ENCODE measurements at regions not wholly inside any gene's neighbourhood (a gene's known extent, or its start where the extent isn't known, plus 50 kb on each side); places are given as distances from the start of the nearest gene placed in this dataset.

DNA sequence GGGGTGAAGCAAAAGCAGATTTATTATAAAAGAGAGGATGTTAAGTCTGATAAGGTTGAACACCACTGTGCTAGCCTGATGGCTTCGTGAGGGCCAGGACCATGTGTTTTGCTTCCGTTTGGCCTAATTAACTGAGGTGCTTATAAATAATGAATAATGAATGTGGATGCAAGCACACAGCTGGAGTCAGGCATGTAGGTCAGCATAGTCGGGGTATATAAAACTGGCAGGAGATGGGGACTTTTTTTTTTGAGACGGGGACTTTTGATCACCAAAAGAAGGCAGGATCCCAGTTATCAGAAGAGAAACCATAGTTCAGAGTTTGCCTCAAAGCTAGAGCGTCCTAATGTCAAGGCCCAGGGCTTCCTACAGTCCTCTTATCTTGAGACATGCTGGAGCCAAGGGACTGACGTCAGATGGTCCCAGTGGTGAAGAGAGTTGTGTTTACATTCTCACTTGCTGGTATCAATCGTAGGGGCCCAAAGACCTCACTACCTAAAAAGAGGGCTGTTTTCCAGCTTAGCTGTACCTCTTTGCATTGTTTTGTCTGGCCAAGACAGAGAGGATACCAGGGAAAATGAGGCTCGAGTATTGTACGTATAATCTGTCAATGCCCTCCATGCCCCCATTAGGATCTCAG lies 50.4 kb downstream of the RTL9 start:
- DNase-seq: no peak

DNA sequence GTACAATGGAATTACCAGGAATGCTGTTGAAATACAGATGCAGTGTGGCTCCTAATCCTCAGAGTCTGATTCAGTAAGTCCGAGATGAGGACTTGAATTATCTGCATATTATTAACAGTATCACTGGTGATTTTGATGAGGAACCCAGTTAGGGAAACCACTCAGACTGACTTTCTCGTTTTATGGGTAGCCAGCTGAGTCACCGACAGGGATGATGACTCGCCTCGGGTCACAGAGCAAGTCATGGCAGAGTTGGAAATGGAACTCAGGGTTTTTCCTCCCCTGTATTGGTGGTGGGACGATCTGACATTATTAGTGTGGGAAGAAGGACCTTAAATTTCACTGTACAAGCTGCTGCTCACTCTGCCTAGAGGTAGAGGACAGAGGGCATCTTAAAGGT lies 51.3 kb downstream of the RTL9 start:
- no peak for DNase-seq

DNA sequence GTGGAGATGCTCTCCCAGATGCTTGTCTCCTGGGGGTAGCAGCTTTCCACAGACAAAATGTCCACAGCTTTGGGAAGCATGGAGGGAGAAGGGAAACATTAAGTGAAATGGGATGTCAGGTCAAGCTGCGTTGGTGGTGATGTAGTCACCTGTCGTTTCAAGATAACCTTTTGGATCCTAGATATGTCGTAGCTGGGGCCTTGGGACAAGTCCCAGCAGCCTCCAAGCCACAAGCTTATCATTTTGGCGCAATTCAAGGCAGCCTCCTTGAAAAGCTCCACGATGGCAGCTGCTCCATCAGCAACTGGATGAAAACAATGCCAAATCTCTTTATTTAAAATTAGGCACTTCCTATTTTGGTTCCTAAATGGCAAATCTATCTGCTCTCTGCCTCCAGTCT lies 52.0 kb downstream of the RTL9 start:
- no peak for DNase-seq

DNA sequence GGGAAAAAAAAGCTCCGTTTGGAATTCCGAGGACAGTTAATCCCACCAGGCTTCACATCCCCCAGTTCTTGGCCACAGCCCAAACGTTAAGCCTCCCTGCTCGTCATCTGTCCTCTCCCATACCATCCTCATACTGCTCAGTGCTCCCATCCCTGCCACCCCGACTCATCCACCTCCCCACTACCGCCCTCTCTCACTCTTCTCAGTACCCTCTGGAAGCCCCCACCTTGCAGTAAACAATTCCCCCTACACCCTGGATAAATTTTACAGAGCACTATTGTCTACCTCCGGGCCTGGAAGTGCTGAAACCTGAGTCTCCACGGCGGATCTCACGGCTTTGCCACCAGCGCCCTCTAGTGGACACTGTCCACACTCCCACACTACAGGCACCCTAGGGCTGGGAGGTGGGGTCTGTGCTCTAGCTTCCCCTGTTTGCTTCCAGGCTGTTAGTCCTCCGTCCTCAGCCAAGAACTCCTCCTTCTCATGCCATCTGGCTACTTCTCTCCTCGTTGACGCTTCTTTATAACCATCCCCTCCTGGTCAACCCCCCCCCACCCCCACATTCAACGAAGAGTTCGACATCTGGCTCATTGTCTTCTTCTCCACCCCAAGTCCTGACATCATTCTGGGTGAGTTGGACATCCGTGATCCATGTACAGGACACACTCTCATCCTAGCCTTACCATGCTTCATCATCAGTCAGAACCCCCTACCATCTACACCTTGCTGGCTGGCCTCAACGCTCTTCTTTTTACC lies 54.5 kb downstream of the RTL9 start:
- DNase-seq: peak; percentile 56

DNA sequence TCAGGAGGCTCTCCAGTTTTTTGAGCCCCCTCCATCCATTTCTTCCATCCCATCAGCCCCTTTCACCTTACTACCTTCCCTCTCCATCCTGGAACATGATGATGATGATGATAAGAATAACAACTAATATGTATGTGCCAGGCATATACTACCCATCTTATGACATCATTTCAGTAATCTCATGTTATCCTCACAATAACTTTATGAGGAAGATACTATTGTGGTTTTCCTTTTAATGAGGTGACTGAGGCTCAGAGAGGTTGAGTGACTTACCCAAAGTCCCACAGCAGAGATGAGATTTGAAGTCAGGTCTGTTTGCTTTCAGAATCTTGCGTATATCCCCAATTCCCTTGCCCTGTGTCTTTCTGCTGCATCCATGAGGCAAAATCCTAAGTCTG lies 55.1 kb downstream of the RTL9 start:
- no peak for DNase-seq

DNA sequence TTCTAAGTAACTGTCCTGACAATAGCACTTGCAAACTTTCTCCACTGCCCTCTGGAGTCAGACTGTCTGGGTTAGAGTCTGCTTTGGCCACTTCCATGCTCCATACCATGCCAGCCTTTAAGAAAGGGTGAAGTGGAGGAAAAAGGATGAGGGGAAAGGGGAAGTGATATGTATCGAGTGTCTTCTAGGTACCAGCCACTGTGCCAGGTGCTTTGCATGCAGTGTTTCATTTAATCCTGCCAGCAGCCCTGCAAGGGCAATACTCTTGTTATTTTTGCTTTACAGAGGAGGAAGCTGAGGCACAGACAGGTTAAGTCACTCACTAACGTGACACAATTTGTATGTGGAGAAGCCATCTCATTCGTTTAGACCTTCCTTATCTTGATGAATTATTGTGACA lies 55.6 kb downstream of the RTL9 start:
- no peak for DNase-seq

DNA sequence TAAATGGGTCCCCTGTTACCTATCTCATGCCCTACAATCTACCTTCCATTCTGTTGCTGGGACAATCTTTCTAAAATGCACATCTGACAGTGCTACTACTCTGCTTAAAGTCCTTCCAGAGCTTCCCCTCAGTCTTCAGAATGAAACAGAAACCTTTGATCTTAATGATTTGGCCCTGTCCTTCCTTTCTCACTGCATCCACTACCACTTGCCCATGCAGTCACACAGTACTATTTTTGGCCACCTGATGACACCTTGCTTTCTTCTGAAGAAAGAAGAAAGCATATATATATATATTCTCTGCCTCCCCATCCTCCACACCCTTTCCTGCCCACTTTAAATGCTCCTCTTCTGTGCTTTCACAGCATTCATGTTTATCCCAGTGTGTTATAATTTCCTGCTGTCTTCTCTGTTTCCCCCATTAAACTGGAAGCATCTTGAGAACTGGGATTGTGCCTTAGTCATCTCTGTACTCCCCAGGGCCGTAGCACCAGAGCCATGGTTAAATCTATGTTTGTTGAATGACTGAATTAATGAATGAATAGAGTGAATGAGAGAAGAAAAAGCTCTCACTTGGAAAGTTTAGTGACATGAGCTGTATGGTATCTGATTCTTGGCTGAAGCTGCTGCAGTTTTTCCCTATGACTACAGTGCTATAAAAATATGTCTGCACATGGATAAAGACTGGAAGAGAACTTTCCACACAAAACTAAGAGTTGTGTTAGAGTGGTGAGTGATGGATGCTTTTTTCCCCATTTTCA lies 56.2 kb downstream of the RTL9 start:
- no peak for DNase-seq

DNA sequence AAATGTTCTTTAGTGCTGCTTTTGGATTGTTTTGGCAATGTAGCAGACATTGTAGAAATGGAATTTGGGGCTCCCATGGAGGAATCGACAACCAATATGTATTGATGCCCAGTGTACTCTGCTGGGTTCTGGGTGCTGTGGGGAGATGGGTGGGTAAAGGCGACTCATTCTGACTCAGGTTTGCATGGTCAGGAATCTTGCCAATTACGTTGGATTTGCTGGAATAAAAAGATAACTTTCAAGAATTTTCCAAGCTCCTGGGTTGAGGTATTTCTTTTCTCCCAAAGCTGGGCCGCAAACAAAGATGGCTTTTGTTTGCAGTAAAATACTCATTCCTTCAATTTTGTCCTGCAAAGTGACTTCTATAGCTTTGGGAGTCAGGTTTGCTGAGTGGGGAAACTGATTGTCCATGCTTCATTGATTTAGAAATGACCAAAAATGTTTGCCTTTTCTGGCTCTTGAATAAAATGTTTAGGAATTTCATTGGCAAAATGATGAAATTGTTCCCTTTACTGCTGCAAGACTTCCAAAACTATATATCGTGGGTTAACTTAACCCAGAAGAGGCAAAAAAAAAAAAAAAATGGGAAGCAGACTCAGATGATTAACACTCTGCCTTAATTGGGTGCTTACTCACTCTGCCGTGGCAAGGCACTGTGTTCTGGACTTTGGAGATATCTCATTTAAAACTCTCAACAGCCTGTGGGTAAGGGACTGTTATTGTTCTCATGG lies 57.0 kb downstream of the RTL9 start:
- DNase-seq: no peak

DNA sequence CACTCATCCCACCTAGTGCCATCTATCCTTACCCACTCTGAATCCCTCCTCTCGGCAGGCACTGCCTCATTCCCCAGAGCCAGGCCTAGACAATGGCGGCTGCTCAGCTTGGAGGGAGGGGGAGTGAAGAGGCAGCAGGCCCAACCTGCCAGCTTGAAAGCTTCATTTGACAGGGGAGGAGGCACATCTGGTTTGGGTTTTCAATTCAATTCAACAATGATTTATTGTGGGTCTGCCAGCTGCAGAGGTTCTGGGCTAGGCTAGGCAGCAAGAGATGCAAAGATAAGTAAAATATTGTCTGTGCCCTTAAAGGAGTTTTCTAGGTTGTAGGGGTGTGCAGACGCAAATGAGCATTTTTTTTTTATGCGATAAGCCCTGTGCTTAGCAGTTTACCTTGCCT lies 58.5 kb downstream of the RTL9 start:
- DNase-seq: no peak

DNA sequence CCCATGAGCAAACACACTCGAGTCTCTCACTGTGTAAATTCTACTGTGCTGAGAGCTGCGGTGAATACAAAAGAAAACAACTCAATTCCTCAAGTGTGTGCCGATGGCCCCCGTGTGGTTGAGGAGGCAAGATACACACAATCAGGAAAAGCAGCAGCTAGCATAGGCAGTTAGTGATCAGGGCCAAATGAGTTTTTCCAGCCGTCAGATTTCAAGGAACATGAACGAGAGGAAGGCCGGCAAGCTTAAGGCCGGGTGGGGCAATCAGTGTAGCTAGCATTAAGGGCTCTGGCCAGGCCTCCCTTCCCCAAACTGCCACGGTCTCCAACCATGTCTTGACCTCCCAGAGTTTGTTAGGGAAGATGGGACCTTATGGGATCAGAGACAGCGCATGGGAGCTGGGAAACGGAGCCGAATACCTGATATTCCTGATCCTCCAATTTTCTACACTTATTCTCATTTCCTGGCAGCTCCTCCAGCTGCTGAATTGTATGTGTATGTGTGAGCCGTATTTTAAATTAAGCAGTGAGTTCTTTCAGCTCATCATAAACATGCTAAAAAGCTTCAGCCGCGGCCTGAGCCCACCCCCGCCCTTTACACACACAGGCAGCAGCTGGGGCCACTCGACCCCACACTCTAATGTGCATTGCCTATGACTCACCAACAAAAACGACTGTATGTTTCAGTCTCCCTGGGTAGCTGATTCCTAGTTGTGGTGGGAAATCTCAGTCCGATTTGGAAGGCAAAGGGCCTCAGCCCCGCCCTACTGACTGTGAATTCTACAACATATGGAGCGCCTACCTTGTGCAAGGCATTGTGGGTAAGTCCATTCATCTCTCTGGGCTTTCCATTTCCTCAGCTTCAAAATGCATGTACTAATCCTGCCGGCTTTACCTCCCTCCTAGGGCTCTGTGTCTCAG lies 59.9 kb downstream of the RTL9 start:
- peak; percentile 14 for DNase-seq

DNA sequence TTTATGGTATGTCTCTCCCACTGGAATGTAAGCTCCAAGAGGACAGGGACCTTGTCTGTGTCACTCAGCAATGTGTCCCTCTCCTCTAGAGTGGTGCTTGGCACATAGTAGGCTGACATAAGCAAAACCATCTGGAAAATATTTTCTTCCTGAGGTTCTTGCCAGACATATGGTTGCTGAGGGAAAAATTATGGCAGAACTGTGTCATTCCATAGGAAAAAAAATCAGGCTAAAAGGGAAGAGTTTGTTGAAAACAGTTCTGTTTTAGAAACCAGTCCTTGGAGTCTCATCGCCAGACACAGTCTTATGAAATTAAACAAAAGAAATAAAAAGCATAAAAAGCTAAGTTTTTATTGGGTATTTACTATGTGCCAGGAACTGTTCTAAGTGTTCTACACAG lies 60.9 kb downstream of the RTL9 start:
- DNase-seq: no peak

DNA sequence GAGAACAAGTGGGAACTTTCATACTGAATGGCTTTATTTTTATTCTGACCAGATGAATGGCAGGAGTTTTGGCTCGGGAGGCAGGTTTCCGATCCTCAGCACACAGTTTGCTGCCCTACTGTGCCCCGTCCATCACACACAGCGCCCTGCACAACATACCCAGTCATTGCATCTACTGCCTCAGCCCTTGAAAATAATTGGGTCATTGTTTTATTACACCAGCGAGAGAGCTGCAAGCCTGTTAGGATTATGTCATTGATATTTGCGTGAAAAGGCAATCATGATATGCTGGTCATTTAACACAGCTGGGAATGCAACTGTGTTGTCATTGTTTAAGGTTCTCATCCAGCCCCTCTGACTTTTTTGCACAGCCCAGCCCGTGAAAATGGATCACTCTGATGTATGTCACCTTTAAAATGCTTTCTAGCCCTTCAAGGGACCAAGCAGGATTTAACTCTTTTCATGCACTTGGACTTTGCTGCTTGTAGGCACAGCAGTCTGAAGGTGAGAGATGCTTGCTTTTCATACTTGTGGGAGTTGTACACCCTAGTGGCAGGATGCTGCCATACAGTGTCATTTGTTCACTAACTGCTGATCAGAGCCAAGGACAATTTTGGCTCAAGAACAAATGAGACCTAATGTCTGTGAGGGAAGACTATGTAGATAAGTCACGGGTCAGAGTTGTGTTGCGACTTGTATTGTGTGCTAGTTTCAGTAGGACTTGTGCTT lies 62.3 kb downstream of the RTL9 start:
- no peak for DNase-seq

DNA sequence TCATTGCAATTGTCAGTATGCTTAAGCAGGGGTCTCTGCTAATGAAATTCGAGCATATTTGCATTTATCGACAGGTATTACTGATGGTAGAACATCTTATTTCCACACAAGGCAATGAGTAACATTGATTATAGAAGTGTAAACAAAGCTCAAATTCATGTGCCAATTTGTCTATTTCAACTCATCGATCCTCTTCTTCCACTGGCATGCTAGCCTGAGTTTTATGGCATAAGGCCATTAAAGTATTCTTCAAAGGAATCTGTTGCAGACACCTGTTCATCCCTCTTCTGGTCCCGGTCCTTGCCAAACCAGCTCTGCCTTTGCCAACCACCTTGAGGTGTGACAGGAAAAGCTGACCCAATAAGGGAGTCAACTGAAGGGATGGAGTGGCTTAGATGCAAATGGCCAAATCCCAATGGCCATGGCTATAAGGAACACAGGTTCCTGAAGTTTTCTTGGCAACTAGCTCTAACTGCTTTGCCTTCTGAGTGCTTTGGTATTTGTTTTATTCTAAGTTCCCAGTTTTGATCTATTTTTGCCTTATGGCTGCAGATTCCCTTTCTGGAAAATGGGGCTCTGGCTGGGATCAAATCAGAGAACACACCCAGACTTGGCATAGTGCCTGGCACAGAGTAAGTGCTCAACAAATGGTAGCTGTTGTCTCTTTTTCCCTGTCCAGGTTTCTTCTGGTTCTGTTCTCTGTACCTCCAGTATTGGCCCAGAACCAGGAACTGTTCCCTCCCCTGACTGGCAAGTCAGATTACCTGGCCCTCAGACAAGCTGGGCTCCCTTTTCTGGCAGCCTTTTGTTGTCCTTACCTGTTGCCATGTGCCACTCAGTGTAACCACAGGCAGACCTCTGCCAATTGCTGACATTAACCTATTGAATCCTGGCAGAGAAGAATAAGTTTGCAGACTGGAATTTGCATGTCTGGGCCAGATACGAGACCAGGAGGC lies 63.1 kb downstream of the RTL9 start:
- DNase-seq: peak; percentile 35

DNA sequence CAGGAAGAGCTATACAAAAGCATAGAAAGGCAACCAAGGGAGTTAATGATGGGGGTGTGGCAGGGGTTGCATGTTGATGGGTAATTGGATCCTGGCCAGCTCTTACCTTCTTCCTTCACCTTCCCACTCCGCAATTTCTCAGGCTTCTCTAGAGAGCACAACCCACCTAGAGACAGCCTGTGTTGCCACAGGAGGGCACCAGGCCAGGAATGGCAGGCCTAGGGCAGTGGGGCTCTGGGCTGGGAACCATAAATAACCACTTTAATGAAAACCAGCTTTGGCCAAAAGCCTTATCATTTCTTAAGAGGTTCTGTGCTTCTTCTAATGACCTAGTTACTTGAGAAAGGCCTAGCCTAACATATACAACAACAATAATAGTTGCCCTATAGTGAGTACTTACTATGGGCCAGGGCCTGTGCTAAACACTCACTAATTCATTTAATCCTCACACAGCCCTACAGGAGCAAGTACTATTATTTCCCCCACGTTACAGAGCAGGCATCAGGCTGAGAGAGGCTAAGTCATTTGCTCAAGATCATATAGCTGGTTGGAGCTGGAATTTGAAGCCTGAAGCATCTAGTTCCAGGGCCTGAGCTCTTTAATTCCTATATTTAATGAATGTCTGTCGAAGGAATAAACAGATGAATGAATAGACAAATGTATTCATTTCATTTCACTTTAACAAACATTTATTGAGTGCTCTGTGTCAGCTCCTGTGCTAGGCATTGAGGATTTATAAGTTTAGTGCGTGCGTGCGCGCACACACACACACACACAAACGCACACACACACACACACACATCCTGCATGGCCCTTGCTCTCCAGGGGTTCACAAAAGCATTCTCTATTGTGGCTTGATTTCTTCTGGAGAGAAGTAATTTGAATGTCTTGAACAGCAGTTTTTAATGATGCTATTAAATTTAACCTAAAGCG lies 66.8 kb downstream of the RTL9 start:
- DNase-seq: peak; percentile 80

DNA sequence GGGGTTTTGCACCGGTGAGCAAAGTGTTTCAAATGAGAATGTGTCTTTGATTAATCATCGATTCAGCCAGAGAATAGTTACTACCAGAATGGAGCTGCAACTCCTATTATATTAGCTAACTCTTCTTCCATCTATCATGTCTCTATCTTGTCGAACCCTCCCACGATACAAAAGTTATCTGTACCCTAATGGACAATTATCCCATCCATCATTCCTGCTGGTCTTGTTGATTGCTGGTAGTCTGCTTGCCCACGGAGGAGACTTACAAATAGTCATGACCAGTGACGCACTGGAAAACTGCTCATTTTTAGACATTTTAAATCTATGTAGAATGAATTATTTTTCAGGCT lies 67.5 kb downstream of the RTL9 start:
- no peak for DNase-seq

DNA sequence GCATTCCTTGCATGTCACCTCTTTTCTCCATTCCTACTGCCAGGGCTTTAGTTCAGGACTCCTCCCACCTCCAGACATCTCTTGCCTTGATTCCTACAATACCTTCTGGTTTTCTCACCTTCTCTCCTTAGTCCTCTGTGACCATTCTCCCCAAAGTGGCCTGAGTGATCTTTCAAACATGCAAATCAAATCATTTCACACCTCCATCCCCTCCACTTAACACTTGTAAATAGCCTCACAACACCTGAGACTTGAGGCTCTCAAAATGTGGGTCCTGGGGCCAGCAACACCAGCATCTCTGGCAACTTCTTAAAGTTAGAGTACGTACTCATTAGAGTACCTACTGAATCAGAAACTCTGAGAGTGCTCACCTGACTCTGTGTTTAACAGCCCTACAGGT lies 68.4 kb downstream of the RTL9 start:
- no peak for DNase-seq

DNA sequence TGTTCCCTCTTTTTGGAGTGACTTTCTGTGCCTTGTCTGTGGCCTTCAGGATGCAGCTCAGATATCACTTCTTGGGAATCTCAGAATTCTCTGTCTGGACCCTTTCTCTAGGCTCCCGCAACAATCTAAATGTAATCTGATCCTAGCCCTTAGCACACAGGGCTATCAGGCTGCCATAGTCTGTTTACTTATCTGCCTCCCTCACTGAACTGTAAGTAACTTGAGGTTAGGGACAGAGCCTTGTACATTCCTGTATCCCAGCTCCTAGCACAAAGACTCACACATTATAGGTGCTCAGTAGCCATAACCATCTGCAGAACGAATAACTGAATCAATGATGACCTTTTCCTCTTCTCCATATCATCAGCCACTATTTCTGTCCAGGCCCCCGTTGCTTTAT lies 69.5 kb downstream of the RTL9 start:
- DNase-seq: no peak

DNA sequence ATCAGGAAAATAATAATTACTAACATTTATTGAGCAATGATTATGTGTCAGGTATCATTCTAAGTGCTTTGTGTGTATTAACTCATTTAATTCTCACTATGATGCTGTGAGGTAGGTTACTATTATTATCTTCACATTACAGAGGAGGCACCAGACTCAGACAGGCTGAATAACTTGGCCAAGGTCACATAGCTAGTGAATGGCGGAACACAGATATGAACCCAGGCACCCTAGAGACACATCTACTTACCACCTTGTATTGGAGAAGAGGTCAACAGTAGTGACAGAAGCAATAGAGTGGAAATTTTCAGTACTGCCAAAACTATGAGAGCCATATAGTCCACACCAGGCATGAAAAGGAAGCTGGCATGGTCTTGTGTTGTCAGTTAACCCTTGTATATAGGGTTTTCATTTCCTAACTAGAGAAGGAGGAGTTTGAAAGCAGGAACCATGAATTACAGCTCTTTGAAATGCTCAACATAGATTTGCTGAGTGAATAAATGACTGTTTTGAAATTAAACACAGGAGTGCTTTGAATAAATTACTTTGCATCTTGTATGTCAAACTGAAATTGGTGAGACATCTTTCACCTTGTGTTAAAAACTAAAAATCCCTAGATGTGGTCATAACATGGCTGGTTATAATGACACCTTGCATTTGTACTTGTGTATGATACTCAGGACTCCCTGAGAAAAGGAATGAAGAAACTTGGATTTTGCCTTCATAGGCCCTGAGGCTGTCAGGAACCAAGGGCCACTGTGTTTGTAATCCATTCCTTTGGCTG lies 71.8 kb downstream of the RTL9 start:
- DNase-seq: no peak
